ENCODE measurements at regions not wholly inside any gene's neighbourhood (a gene's known extent, or its start where the extent isn't known, plus 50 kb on each side); places are given as distances from the start of the nearest gene placed in this dataset.

DNA sequence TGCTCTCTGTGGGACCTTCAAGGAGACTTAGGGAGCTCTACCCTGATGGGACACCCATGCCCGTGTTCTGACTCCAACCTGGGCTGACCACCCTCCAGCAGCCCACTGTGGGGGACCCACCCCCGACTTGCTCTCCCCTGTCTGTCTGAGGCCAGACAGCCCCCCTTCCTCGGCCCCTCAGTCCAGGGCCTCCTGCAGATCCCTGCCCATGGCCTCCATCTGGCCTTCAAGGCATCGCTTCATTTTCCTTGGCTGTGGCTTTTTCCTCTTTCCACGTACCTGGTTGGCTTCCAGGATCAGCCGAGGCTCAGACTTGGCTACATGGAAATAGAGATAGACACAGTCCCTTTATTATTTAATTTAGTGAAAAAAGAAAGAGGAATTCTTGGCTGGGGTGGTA, 290.0 kb downstream of the CYP26B1 start:
- 82% methylated on average over 6 of the region's 6 CpGs for WGBS
- Histone ChIP-seq H3K27me3 (replicated peaks; ENCODE audit: insufficient read depth) (peaks cover 4% of the 10 kb centered on the region), H3K4me3 (no peak overlapping the region), H3K9me3 (no peaks in the 10 kb centered on the region), H3K27ac (no peak overlapping the region), H3K4me1 (replicated peaks) (no peaks in the 10 kb centered on the region), H3K36me3 (no peaks in the 10 kb centered on the region)
- intact Hi-C loops (cut with DNase I): no loop called here
- DNase-seq (ENCODE audit: low spot score): no peak
- no peak for TF ChIP-seq POLR2A (IDR thresholded peaks at IDR 0.05)

DNA sequence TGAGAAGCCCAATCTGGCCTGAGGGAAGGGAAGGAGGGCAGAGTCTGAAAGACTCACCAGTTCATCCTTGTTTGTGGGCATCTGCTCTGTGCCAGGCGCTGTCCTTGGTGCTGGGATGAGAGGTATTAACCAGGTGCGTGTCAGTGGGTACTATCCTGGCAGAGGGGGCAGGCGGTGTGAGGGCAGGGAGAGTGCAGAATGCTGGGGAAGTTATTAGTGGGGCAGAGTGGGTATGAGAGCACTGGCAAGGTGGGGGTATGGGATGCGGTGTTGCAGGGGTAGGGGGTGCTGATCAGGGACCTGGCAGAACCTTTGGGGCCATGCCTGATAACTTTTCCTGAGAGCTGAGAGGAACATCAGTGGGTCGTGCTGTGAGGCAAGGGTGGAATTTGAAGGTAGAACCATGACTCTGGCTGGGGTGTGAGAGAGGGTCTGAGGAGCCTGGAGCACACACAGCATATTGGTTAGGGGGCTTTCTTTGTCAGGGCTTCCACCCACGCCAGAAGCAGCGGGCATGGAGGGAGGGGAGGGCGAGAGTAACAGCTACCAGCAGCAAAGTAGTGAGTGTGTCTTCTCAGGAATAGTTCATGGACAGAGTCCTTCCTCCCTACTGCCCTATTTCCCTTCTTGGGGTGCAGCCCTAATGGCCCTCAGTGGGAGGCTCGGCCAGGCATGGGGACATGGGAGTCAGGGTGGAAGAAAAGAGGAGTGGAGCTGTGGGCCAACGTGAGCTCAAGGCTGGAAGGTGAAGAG, 290.7 kb downstream of the CYP26B1 start:
- no peak for TF ChIP-seq POLR2A (IDR thresholded peaks at IDR 0.05)
- TF ChIP-seq POLR2AphosphoS5 (IDR thresholded peaks at IDR 0.05): no peak
- TF ChIP-seq, protein P1, sequence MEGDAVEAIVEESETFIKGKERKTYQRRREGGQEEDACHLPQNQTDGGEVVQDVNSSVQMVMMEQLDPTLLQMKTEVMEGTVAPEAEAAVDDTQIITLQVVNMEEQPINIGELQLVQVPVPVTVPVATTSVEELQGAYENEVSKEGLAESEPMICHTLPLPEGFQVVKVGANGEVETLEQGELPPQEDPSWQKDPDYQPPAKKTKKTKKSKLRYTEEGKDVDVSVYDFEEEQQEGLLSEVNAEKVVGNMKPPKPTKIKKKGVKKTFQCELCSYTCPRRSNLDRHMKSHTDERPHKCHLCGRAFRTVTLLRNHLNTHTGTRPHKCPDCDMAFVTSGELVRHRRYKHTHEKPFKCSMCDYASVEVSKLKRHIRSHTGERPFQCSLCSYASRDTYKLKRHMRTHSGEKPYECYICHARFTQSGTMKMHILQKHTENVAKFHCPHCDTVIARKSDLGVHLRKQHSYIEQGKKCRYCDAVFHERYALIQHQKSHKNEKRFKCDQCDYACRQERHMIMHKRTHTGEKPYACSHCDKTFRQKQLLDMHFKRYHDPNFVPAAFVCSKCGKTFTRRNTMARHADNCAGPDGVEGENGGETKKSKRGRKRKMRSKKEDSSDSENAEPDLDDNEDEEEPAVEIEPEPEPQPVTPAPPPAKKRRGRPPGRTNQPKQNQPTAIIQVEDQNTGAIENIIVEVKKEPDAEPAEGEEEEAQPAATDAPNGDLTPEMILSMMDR (IDR thresholded peaks at IDR 0.05): no peak
- Histone ChIP-seq H3K9me3 (no peaks in the 10 kb centered on the region), H3K4me1 (replicated peaks) (no peaks in the 10 kb centered on the region), H3K36me3 (no peaks in the 10 kb centered on the region), H3K27me3 (replicated peaks; ENCODE audit: insufficient read depth) (peaks cover 4% of the 10 kb centered on the region), H3K27ac (no peak overlapping the region), H3K4me3 (no peak overlapping the region)
- DNase-seq (ENCODE audit: low spot score): no peak
- intact Hi-C loops (cut with DNase I): no loop called here
- 78% methylated on average over 10 of the region's 10 CpGs for WGBS

DNA sequence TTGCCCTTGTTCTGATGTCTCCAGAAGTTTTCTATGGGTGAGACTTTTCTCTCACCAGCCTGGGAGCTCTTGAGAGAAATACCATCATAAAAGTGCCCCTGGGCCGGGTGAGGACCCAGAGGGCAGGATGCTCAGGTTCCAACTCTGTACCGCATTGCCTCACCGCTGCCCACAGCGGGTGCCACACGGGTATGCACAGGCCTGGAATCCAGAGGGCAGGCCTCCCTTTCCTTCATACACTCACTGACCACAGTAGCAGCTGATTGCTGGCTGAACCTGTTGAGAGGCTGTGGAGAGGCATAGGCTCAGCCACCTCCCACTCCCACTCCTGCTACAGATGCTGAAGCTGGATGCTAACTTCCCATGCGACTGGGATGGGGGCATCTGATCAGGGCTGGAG, 293.8 kb downstream of the CYP26B1 start:
- 96% methylated on average over 6 of the region's 6 CpGs for WGBS
- H3K36me3 ChIP-seq: no peaks in the 10 kb centered on the region
- intact Hi-C loops (cut with DNase I): no loop called here
- H3K4me1 ChIP-seq (replicated peaks): no peaks in the 10 kb centered on the region
- H3K4me3 ChIP-seq: no peak overlapping the region
- H3K27ac ChIP-seq: no peak overlapping the region
- no peak for DNase-seq (ENCODE audit: low spot score)
- H3K9me3 ChIP-seq: no peaks in the 10 kb centered on the region
- peaks cover 4% of the 10 kb centered on the region for H3K27me3 ChIP-seq (replicated peaks; ENCODE audit: insufficient read depth)
- TF ChIP-seq, protein P1 (IDR thresholded peaks at IDR 0.05): no peak
- TF ChIP-seq POLR2A (IDR thresholded peaks at IDR 0.05) (no peak), POLR2AphosphoS5 (IDR thresholded peaks at IDR 0.05) (no peak)

DNA sequence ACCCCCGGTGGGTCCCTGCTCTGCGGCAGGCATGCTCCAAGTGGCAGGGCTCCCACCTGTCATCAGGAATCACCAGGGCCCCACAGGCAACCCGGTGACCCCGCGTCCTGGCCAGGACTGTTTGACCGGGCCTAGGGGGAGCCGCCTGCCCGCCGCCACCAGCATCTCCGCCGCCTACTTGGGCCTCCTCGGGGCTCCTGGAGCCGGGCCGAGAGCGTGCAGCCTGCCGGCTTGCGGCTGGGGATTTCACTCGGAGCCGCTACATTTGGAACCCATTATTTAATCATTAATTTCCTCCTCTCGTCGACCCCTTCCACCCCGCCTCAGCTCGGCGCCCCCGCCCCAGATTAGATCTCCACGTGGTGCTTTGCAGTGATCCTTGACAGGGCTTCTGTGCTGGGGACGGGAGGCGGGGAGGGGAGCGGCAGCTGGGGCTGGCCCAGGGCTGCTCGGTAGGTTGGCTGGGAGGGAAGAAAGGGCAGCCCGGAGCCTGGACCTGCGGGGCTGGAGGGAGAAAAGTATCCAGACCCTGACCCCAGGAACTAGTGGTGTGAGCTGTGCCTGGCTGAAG, 295.4 kb downstream of the CYP26B1 start:
- TF ChIP-seq POLR2AphosphoS5 (IDR thresholded peaks at IDR 0.05) (no peak), POLR2A (IDR thresholded peaks at IDR 0.05) (no peak)
- Histone ChIP-seq H3K27me3 (replicated peaks; ENCODE audit: insufficient read depth) (peaks cover 4% of the 10 kb centered on the region), H3K27ac (no peak overlapping the region), H3K4me1 (replicated peaks) (no peaks in the 10 kb centered on the region), H3K9me3 (no peaks in the 10 kb centered on the region), H3K4me3 (no peak overlapping the region), H3K36me3 (no peaks in the 10 kb centered on the region)
- intact Hi-C loops (cut with DNase I): no loop called here
- 17% methylated on average over 26 of the region's 32 CpGs for WGBS
- DNase-seq (ENCODE audit: low spot score): no peak

DNA sequence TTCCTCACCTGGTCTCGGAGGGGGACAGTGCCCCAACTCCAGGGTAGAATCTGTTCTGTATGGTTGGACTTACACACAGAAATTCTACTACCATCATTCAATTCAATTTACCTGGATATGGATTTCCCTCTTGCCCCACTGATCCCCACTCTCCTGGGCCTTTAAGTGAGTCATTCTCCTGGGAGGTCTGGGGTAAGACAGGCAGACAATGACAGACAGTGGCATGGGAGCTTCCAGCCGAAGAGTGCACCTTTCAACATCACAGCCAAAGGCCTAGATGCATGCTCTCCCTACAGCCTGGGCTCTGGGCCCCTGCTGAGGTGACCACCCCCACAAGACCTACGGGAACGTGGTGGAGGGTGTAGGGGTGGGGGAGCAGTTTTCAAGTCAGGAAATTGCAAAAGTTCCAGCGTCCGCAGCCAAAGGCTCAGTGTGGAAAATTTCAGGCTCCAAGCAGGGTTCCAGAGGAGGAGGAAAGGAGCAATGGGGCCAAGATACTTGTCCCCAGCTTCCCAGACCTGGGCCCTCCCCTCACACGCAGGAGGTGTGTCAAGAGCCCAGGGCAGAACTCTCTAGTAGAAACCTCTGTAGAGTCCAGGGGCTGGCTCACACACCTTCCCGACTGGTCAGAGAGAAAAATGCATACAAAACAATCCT, 296.4 kb downstream of the CYP26B1 start:
- TF ChIP-seq, protein P1 (IDR thresholded peaks at IDR 0.05): no peak
- TF ChIP-seq POLR2A (IDR thresholded peaks at IDR 0.05): no peak
- no peak for TF ChIP-seq POLR2AphosphoS5 (IDR thresholded peaks at IDR 0.05)
- intact Hi-C loops (cut with DNase I): no loop called here
- Histone ChIP-seq H3K9me3 (no peaks in the 10 kb centered on the region), H3K4me1 (replicated peaks) (no peaks in the 10 kb centered on the region), H3K27me3 (replicated peaks; ENCODE audit: insufficient read depth) (peaks cover 4% of the 10 kb centered on the region), H3K4me3 (no peak overlapping the region), H3K27ac (no peak overlapping the region), H3K36me3 (no peaks in the 10 kb centered on the region)
- DNase-seq (ENCODE audit: low spot score): no peak
- 85% methylated on average over 8 of the region's 8 CpGs for WGBS

Data from prostate gland (tissue), 2 donors.